Sigmoid colon (tissue), 6 donors: ENCODE measurements at regions not wholly inside any gene's neighbourhood (a gene's known extent, or its start where the extent isn't known, plus 50 kb on each side); places are given as distances from the start of the nearest gene placed in this dataset.
"Not testable (repeated sequence)": the region's sequence is repeated elsewhere in the genome, so short reads cannot be mapped to it uniquely, and the experiment has no call there.

Source experiments
- DNase-seq: peaks from one replicate; pipeline ENCODE4 v3.0.0-alpha.2; 2019
- H3K27ac ChIP-seq, 4 donors: fragments of 200-600 bp; sonication (generic); one replicate each; pipeline ENCODE4 v1.5.1; 2016 to 2019; ENCODE audit warnings: mild to moderate bottlenecking in 1 of 4
- H3K27me3 ChIP-seq, 3 donors: fragments of 200-600 bp; sonication (generic); one replicate each; pipeline ENCODE4 v1.5.1; 2019; ENCODE audit warnings: mild to moderate bottlenecking in 1 of 3
- H3K36me3 ChIP-seq, 4 donors: fragments of 200-600 bp; sonication (generic); one replicate each; pipeline ENCODE4 v1.5.1; 2016 to 2019
- H3K4me1 ChIP-seq, 4 donors: fragments of 200-600 bp; sonication (generic); one replicate each; pipeline ENCODE4 v1.5.1; 2017 to 2019
- H3K4me3 ChIP-seq, 4 donors: fragments of 200-600 bp; sonication (generic); one replicate each; pipeline ENCODE4 v1.5.1; 2017 to 2019; ENCODE audit warnings: mild to moderate bottlenecking in 2 of 4, moderate library complexity in 1 of 4
- H3K9me3 ChIP-seq, 4 donors: fragments of 200-600 bp in 3 of 4; sonication (generic) in 3 of 4; one replicate each; pipeline versions ENCODE4 v1.5.1 to v1.6.1; 2013 to 2019
- CTCF ChIP-seq, 4 experiments: fragments of 450-650 bp in 3 of 4; fragments of 200-600 bp in 1 of 4; IDR thresholded peaks; one replicate each; pipeline ENCODE4 v1.5.1; 2016 to 2019; ENCODE audit warnings: antibody characterized with exemption in 4 of 4, mild to moderate bottlenecking in 3 of 4, moderate library complexity in 2 of 4
- EP300 ChIP-seq, 4 donors: sonication (generic); formaldehyde crosslinking; IDR thresholded peaks; one replicate each; pipeline ENCODE4 v1.6.1; 2017; ENCODE audit warnings: antibody characterized with exemption in 4 of 4
- POLR2A ChIP-seq, 2 donors: fragments of 450-650 bp; IDR thresholded peaks; one replicate each; pipeline ENCODE4 v1.6.1; 2016; ENCODE audit warnings: antibody characterized with exemption in 2 of 2, mild to moderate bottlenecking in 2 of 2, moderate library complexity in 2 of 2
- POLR2AphosphoS5 ChIP-seq, 4 donors: sonication (generic); formaldehyde crosslinking; IDR thresholded peaks; one replicate each; pipeline ENCODE4 v1.6.1; 2017; ENCODE audit warnings: antibody characterized with exemption in 4 of 4
- WGBS, 2 donors: extraction: QIAGEN DNeasy Blood & Tissue Kit; methylation state at CpG; one replicate each; pipeline ENCODE4 v1.1.7; 2013; 5-methylcytosine and 5-hydroxymethylcytosine counted together
- intact Hi-C: fragments of 100-400 bp; cut with DNase I; formaldehyde crosslinking; loops from one replicate; pipeline ENCODE4 v1.15.1; 2023
- donor health status: healthy with polysubstance abuse.
- donor health status: healthy.

- DNase-seq: no peak
- H3K27me3 ChIP-seq: no peaks in the 10 kb centered on the region
- H3K27ac ChIP-seq: no peak overlapping the region
- H3K4me3 ChIP-seq: no peak overlapping the region
- intact Hi-C loops: no loop called here
- no peak for TF ChIP-seq POLR2A (IDR thresholded peaks at IDR 0.05)
- no peak for TF ChIP-seq POLR2AphosphoS5 (IDR thresholded peaks at IDR 0.05)
- TF ChIP-seq EP300 (IDR thresholded peaks at IDR 0.05): no peak
- no peak for TF ChIP-seq CTCF (IDR thresholded peaks at IDR 0.05)
- WGBS, 2 donors: 90 to 93% methylated on average over 2 of the region's 2 CpGs
- no peaks in the 10 kb centered on the region for H3K4me1 ChIP-seq
- peaks cover 0 to 10% (median 0%) of the 10 kb centered on the region in 4 donors for H3K9me3 ChIP-seq
- H3K36me3 ChIP-seq: no peaks in the 10 kb centered on the region
Observed at GRCh38 chr12:92395322-92395721, 249.7 kb upstream of the BTG1 start.

DNA sequence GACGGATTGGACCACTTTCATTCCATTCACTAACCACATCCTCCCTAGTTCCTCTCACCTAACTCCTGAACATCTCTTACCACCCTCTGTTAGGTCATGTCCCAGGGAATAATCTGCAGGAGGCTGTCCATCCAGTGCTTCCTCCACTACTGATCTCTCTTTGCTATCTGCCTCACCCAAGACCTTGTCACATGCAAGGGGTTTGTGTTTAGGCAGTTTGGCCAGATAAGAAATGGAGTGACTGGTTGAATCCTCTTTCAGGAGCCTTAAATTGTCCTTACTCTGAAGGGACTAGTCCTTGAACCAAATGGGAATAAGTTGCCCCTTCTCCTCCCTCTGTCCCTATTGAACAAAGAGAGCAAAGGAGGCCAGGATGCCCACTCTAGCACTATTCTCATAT lies 249.2 kb upstream of the BTG1 start:
- no peak overlapping the region for H3K27ac ChIP-seq
- DNase-seq: no peak
- H3K4me3 ChIP-seq: no peak overlapping the region
- H3K36me3 ChIP-seq: no peaks in the 10 kb centered on the region
- TF ChIP-seq EP300 (IDR thresholded peaks at IDR 0.05): no peak
- no peak for TF ChIP-seq POLR2A (IDR thresholded peaks at IDR 0.05)
- TF ChIP-seq POLR2AphosphoS5 (IDR thresholded peaks at IDR 0.05): no peak
- TF ChIP-seq CTCF (IDR thresholded peaks at IDR 0.05): no peak
- H3K4me1 ChIP-seq: no peaks in the 10 kb centered on the region
- intact Hi-C loops: no loop called here
- H3K9me3 ChIP-seq: peaks cover 0 to 10% (median 0%) of the 10 kb centered on the region in 4 donors
- WGBS, 2 donors: 83 to 92% methylated on average over 1 of the region's 1 CpG
- no peaks in the 10 kb centered on the region for H3K27me3 ChIP-seq

- no peaks in the 10 kb centered on the region for H3K4me1 ChIP-seq
- intact Hi-C loops: no loop called here
- 93 to 98% methylated on average over 7 of the region's 7 CpGs for WGBS, 2 donors
- TF ChIP-seq CTCF (IDR thresholded peaks at IDR 0.05) (no peak), POLR2AphosphoS5 (IDR thresholded peaks at IDR 0.05) (no peak), POLR2A (IDR thresholded peaks at IDR 0.05) (no peak), EP300 (IDR thresholded peaks at IDR 0.05) (no peak)
- peaks cover 0 to 10% (median 0%) of the 10 kb centered on the region in 4 donors for H3K9me3 ChIP-seq
- no peak overlapping the region for H3K4me3 ChIP-seq
- no peaks in the 10 kb centered on the region for H3K27me3 ChIP-seq
- H3K27ac ChIP-seq: no peak overlapping the region
- H3K36me3 ChIP-seq: no peaks in the 10 kb centered on the region
- DNase-seq: no peak
Observed at GRCh38 chr12:92393504-92393903, 247.9 kb upstream of the BTG1 start.

GRCh38 chr12:92391726-92392125 lies 246.1 kb upstream of the BTG1 start:
- WGBS, 2 donors: 98 to 100% methylated on average over 1 of the region's 1 CpG
- H3K9me3 ChIP-seq: peaks cover 0 to 10% (median 0%) of the 10 kb centered on the region in 4 donors
- DNase-seq, H3K27me3 ChIP-seq, H3K27ac ChIP-seq, intact Hi-C loops, H3K4me1 ChIP-seq, H3K36me3 ChIP-seq, H3K4me3 ChIP-seq: not testable (repeated sequence)

GRCh38 chr12:92389466-92389865 lies 243.8 kb upstream of the BTG1 start:
- no peaks in the 10 kb centered on the region for H3K27me3 ChIP-seq
- H3K9me3 ChIP-seq: peaks cover 0 to 10% (median 0%) of the 10 kb centered on the region in 4 donors
- H3K27ac ChIP-seq: no peak overlapping the region
- intact Hi-C loops: no loop called here
- no peak overlapping the region for H3K4me3 ChIP-seq
- peaks cover 0 to 6% (median 0%) of the 10 kb centered on the region in 4 donors for H3K4me1 ChIP-seq
- WGBS, 2 donors: 83 to 97% methylated on average over 3 of the region's 3 CpGs
- no peak for TF ChIP-seq CTCF (IDR thresholded peaks at IDR 0.05)
- TF ChIP-seq POLR2AphosphoS5 (IDR thresholded peaks at IDR 0.05): no peak
- TF ChIP-seq POLR2A (IDR thresholded peaks at IDR 0.05): no peak
- no peak for DNase-seq
- no peaks in the 10 kb centered on the region for H3K36me3 ChIP-seq
